Peyer's patch (tissue), 4 donors: ENCODE measurements at regions not wholly inside any gene's neighbourhood (a gene's known extent, or its start where the extent isn't known, plus 50 kb on each side); places are given as distances from the start of the nearest gene placed in this dataset.

ENCODE experiments used
- POLR2A ChIP-seq, 2 donors: fragments of 450-650 bp; IDR thresholded peaks; one replicate each; pipeline ENCODE4 v1.5.1; 2017; ENCODE audit warnings: antibody characterized with exemption in 2 of 2, mild to moderate bottlenecking in 2 of 2, moderate library complexity in 2 of 2
- TF ChIP-seq, protein P1 (sequence below), 6 experiments: fragments of 450-650 bp in 4 of 6; fragments of 200-600 bp in 2 of 6; sonication (generic) in 1 of 6; IDR thresholded peaks; one replicate each; pipeline ENCODE4 v1.5.1; 2017 to 2019; ENCODE audit warnings: antibody characterized with exemption in 6 of 6, mild to moderate bottlenecking in 3 of 6, moderate library complexity in 1 of 6

DNA sequence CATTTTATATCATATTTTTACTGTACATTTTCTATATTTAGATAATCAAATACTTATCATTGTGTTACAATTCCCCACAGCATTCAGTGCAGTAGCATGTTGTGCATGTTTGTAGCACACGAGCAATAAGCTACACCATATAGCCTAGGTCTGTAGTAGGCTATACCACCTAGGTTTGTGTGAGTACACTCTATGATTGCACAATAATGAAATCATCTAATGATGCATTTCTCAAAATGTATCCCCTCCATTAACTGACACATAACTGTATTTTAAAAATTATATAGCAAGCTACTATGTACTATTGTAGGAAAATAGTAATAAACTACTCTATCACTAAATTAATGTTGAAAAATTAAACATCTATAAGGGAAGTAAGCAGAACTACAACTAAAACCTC is 518.4 kb upstream of the PABPC4L start:
- TF ChIP-seq, protein P1, sequence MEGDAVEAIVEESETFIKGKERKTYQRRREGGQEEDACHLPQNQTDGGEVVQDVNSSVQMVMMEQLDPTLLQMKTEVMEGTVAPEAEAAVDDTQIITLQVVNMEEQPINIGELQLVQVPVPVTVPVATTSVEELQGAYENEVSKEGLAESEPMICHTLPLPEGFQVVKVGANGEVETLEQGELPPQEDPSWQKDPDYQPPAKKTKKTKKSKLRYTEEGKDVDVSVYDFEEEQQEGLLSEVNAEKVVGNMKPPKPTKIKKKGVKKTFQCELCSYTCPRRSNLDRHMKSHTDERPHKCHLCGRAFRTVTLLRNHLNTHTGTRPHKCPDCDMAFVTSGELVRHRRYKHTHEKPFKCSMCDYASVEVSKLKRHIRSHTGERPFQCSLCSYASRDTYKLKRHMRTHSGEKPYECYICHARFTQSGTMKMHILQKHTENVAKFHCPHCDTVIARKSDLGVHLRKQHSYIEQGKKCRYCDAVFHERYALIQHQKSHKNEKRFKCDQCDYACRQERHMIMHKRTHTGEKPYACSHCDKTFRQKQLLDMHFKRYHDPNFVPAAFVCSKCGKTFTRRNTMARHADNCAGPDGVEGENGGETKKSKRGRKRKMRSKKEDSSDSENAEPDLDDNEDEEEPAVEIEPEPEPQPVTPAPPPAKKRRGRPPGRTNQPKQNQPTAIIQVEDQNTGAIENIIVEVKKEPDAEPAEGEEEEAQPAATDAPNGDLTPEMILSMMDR (IDR thresholded peaks at IDR 0.05), result no peak
- no peak for TF ChIP-seq POLR2A (IDR thresholded peaks at IDR 0.05)
